Activated CD4-positive, alpha-beta T cell treated with anti-CD3 and anti-CD28 coated beads, Interleukin-2, amount 10 ng/mL, durations not matched to agents 7 days and 5 days (primary cell): ENCODE measurements at regions not wholly inside any gene's neighbourhood (a gene's known extent, or its start where the extent isn't known, plus 50 kb on each side); places are given as distances from the start of the nearest gene placed in this dataset.

ENCODE experiments used
- CTCF ChIA-PET: fragments of 350-600 bp; sonication (Branson Sonifier 250); formaldehyde crosslinking; loops from one replicate; lab custom pipeline; 2021; ENCODE audit warnings: antibody characterized with exemption; lab: Charles Lee
- POLR2A ChIA-PET: fragments of 350-600 bp; sonication (Branson Sonifier 250); formaldehyde crosslinking; loops from one replicate; lab custom pipeline; 2021; ENCODE audit warnings: antibody characterized with exemption; lab: Charles Lee
- DNase-seq: peaks from one replicate; pipeline ENCODE4 v3.0.0-alpha.2; 2020
- H3K27ac Mint-ChIP-seq: one replicate; pipeline ENCODE4 v1.8.0; 2021; ENCODE audit warnings: mild to moderate bottlenecking, moderate library complexity, mixed read lengths
- H3K27me3 Mint-ChIP-seq: one replicate; pipeline ENCODE4 v1.8.0; 2021; ENCODE audit warnings: mixed read lengths
- H3K36me3 Mint-ChIP-seq: one replicate; pipeline ENCODE4 v1.8.0; 2021; ENCODE audit warnings: low read depth, mixed read lengths
- H3K4me1 Mint-ChIP-seq: one replicate; pipeline ENCODE4 v1.8.0; 2021; ENCODE audit warnings: mixed read lengths
- H3K4me3 Mint-ChIP-seq: one replicate; pipeline ENCODE4 v1.8.0; 2021; ENCODE audit warnings: mild to moderate bottlenecking, moderate library complexity, mixed read lengths
- H3K9me3 Mint-ChIP-seq: one replicate; pipeline ENCODE4 v1.8.0; 2021; ENCODE audit warnings: mixed read lengths

DNA sequence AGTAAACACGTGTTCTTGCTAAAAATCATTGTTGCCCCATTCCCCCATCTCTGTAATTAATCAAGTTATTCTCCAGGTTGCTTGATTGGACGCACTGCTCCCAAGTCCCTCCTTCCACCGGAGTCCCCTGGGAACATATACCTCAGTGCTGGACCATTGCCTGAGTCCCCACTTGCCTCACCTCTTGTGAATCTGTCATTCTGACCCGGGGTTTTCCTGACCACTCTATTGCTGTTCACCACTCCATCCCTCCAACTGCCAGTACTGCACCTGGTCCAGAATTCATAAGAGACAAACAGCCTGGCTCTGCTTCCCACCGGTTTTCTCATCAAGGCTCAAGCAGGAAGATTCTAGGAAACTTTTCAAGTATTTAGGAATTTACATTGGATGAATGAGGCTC lies 555.9 kb downstream of the VRK1 start:
- no peak for DNase-seq
- CTCF ChIA-PET: no interaction called here
- Mint-ChIP-seq H3K36me3 (no peaks in the 10 kb centered on the region), H3K27ac (no peak overlapping the region), H3K27me3 (peaks cover 7% of the 10 kb centered on the region), H3K4me3 (no peak overlapping the region), H3K9me3 (peaks cover 11% of the 10 kb centered on the region), H3K4me1 (peaks cover 4% of the 10 kb centered on the region)
- POLR2A ChIA-PET: no interaction called here

DNA sequence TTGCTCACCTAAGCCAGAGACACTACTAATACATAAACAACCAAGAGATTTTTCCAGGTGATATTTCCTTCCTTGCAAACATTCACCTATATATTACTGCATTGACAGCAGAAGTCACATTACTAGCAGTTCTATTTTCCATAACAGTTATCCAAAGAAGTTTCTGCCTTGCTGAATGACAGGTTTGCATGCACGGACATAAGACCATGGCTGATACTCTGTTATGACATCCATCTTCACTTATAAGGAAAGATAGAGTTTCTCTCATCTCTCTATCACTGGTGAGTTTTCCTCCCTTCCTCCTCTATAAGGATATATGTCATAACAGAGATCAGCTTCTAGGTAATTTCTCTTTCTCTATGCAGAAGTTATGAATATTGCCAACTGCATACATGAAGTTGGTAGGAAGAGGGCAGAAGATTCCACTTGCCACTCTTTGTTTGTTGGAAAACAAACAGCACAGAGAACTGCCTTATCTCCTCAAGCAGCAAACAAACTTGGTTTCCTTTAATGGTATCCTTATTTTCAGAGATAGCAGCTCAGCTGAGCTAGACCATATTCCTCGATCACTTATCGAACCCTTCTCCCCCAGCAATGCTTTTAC lies 557.0 kb downstream of the VRK1 start:
- no peak overlapping the region for H3K27ac Mint-ChIP-seq
- H3K36me3 Mint-ChIP-seq: no peaks in the 10 kb centered on the region
- H3K4me1 Mint-ChIP-seq: peaks cover 4% of the 10 kb centered on the region
- H3K4me3 Mint-ChIP-seq: no peak overlapping the region
- H3K9me3 Mint-ChIP-seq: peaks cover 8% of the 10 kb centered on the region
- POLR2A ChIA-PET: no interaction called here
- peaks cover 5% of the 10 kb centered on the region for H3K27me3 Mint-ChIP-seq
- CTCF ChIA-PET: no interaction called here
- no peak for DNase-seq

DNA sequence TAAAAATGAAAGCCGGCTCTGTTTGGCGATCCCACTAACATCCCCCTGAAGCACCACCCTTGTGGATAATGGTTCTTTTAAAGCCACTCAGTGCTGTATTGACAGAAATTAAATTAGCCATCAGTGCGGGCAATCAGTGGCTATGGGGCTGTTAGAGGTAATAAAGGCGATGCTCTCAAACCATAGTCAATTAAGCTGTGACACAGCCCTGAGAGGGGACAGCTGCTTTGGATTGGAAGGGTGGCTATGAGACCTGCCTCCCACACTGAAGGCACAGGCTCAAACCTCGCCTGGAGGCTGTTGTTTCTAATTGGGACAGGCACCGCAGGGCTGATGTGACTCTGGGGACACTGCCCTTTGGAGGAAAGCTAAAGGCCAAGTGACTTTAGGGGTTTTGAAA lies 562.2 kb downstream of the VRK1 start:
- ChIA-PET POLR2A (no interaction called here), CTCF (interaction anchor here (1.1 kb wide), 1 partner anchor 31 kb away, joined by 3 read pairs; no protein-coding TSS in a partner anchor)
- Mint-ChIP-seq H3K36me3 (no peaks in the 10 kb centered on the region), H3K9me3 (peaks cover 8% of the 10 kb centered on the region), H3K27me3 (peaks cover 5% of the 10 kb centered on the region), H3K4me3 (no peak overlapping the region), H3K4me1 (no peaks in the 10 kb centered on the region), H3K27ac (no peak overlapping the region)
- DNase-seq: no peak

DNA sequence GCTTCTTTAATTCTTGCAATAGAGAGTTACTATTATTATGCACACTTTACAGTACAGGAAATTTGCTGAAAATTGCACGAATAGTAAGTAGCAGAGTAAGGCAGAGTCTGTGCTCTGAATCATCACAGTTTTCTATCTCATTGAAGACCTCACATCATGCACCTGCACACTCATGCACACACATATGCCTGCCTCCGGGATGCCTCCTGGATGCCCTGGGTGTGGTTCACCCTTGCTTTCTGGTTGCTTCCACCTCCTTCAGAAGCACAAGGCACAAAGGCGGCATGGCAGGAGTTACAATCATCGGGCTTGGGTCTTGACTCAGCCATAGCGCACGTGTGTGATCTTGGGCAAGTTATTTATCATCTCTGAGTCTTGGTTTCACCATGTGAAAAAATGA lies 564.0 kb downstream of the VRK1 start:
- POLR2A ChIA-PET: no interaction called here
- no peaks in the 10 kb centered on the region for H3K36me3 Mint-ChIP-seq
- no peak overlapping the region for H3K4me3 Mint-ChIP-seq
- peaks cover 2% of the 10 kb centered on the region for H3K9me3 Mint-ChIP-seq
- no peak for DNase-seq
- CTCF ChIA-PET: no interaction called here
- H3K27ac Mint-ChIP-seq: no peak overlapping the region
- peaks cover 5% of the 10 kb centered on the region for H3K27me3 Mint-ChIP-seq
- H3K4me1 Mint-ChIP-seq: no peaks in the 10 kb centered on the region

DNA sequence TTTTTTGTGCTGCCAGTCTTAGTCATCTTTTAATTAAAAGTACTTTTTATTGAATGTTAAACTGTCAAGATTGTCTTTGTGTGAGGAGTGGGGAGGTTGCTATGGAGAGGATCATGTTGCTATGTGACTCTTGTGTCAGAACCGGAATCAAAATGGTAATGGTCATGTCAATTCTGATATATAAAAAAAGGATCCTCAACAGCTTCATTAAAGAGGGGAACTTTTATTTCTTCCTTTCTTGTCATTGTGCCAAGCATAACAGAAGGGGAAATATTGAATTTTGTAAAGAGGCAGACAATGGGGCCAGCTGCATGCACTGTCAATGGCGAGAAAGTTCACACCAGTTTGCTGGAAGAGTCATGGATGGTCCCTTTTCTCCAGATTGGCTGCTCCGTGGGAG lies 564.8 kb downstream of the VRK1 start:
- H3K36me3 Mint-ChIP-seq: no peaks in the 10 kb centered on the region
- H3K27ac Mint-ChIP-seq: no peak overlapping the region
- H3K4me3 Mint-ChIP-seq: no peak overlapping the region
- no peak for DNase-seq
- POLR2A ChIA-PET: no interaction called here
- CTCF ChIA-PET: interaction anchor here (1.0 to 1.2 kb wide), 2 partner anchors 16 to 55 kb away, joined by 3 read pairs; no protein-coding TSS in a partner anchor
- peaks cover 5% of the 10 kb centered on the region for H3K27me3 Mint-ChIP-seq
- H3K4me1 Mint-ChIP-seq: no peaks in the 10 kb centered on the region
- H3K9me3 Mint-ChIP-seq: no peaks in the 10 kb centered on the region

DNA sequence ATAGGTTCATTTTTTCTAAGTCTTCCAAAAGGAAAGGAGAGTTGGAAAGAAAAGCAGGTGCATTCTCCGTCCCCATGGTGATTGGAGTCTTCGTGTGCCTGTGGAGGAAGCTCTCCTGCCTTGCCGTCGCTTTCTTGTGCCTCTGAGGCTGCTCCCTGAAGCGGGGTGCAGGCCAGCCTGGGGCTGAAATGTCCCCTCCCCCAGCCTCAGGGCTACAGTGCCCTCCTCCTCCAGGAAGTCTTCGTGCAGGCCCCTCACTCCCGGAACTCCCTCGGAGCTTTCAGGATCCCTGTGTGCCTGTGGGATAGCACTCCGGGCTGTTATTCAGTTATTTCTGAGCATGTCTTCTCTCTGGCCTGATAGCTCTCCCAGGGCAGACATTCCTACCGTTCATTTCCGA lies 569.2 kb downstream of the VRK1 start:
- CTCF ChIA-PET: no interaction called here
- H3K4me3 Mint-ChIP-seq: no peak overlapping the region
- no peak overlapping the region for H3K27ac Mint-ChIP-seq

DNA sequence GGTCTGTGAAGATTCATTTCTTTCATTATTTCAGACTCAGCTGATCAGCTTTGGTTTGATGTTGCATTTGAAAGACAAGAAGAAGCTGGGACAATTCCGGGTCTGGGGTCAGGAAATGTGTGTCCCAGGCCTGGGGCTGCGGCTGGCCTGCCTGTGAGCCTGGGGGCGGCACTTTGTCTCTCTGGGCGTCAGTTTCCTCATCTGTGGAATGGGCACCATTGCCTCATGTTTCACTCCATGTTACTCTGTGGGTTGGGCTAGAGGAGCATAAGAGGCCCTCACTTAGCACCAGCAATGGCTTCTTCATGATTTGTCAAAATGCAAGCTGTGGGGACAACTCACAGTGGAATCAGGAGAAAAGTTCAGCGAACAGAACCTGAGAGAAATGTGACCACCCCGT lies 570.1 kb downstream of the VRK1 start:
- H3K27me3 Mint-ChIP-seq: no peaks in the 10 kb centered on the region
- no peak overlapping the region for H3K4me3 Mint-ChIP-seq
- CTCF ChIA-PET: no interaction called here
- H3K9me3 Mint-ChIP-seq: peaks cover 9% of the 10 kb centered on the region
- DNase-seq: no peak
- H3K36me3 Mint-ChIP-seq: no peaks in the 10 kb centered on the region
- POLR2A ChIA-PET: no interaction called here
- no peak overlapping the region for H3K27ac Mint-ChIP-seq
- H3K4me1 Mint-ChIP-seq: no peaks in the 10 kb centered on the region

More for the DNA sequence above, 569.2 kb downstream of the VRK1 start:
- no peaks in the 10 kb centered on the region for H3K4me1 Mint-ChIP-seq
- POLR2A ChIA-PET: no interaction called here
- no peak for DNase-seq
- H3K9me3 Mint-ChIP-seq: peaks cover 9% of the 10 kb centered on the region
- no peaks in the 10 kb centered on the region for H3K27me3 Mint-ChIP-seq
- H3K36me3 Mint-ChIP-seq: no peaks in the 10 kb centered on the region

DNA sequence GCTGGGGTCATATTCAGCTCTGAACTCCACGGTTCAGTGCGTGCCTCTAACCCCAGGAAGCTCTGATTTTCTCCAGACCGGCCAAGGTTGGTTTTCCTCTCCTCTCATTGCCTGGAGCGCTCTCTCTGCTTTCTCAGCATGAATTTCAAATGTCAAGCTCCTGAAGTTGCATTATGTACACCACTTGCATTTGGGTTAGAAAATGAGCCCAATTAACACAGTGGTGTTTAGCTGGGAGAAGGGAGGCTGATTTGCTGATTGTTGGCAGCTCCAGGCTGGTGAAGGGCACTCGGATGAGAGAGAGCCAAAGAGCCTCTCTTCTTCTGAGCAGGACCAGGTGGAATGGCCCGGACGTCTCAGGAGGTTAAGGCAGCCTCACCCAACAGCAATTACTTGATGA lies 570.9 kb downstream of the VRK1 start:
- DNase-seq: no peak
- Mint-ChIP-seq H3K27me3 (no peaks in the 10 kb centered on the region), H3K27ac (no peak overlapping the region), H3K36me3 (no peaks in the 10 kb centered on the region), H3K4me3 (no peak overlapping the region), H3K9me3 (peaks cover 9% of the 10 kb centered on the region), H3K4me1 (no peaks in the 10 kb centered on the region)
- ChIA-PET POLR2A (no interaction called here), CTCF (no interaction called here)

DNA sequence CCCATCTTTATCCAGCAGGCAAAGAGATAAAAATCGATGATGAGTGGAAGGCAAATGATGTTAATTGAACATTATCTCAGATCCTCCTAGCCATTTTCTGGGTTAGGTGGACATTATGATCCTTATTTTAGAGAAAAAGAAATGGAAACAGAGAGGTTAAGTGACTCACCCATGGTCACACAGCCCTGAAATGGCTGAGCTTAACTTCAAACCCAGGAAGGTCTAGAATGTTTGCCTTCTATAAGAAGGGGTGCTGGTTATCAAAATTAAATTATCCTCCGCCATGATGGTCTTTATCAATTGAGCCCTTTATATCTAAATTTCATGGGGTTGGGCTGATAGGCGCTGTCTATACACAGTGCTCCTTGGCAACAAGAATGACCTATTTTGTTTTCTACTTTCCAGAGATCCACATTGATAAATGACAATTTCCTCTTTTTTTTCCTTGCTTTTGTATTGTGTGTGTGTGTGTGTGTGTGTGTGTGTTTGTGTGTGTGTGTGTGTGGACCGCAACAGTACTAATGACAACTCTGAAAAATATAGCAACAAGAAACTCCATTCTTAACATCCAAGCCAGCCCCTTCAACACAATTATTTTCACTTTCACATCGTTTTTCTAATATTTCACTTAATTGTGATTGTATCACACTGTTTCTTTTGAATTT lies 571.9 kb downstream of the VRK1 start:
- Mint-ChIP-seq H3K27me3 (no peaks in the 10 kb centered on the region), H3K36me3 (peaks cover 2% of the 10 kb centered on the region), H3K4me1 (peaks cover 5% of the 10 kb centered on the region), H3K9me3 (peaks cover 9% of the 10 kb centered on the region), H3K27ac (no peak overlapping the region), H3K4me3 (no peak overlapping the region)
- DNase-seq: no peak
- ChIA-PET POLR2A (no interaction called here), CTCF (no interaction called here)

DNA sequence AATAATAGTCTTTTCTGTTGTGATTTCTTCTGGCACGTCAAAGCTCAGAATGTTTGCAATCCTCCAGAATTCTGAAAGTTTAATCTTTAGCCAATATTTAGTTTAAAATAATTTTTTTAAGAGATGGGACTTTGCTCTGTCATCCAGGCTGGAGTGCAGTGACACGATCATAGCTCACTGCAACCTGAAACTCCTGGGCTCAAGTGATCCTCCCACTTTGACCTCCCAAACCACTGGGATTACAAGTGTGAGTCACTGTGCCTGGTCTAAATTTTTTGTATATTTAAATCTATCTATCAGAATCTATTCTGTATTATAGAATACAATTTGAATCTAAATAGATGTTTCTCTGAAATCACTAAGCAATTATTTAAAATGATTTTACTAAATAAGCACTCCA lies 572.7 kb downstream of the VRK1 start:
- H3K4me3 Mint-ChIP-seq: no peak overlapping the region
- H3K9me3 Mint-ChIP-seq: peaks cover 9% of the 10 kb centered on the region
- H3K27ac Mint-ChIP-seq: no peak overlapping the region
- ChIA-PET CTCF (no interaction called here), POLR2A (no interaction called here)
- DNase-seq: no peak
- peaks cover 12% of the 10 kb centered on the region for H3K4me1 Mint-ChIP-seq
- H3K36me3 Mint-ChIP-seq: peaks cover 4% of the 10 kb centered on the region
- H3K27me3 Mint-ChIP-seq: no peaks in the 10 kb centered on the region

DNA sequence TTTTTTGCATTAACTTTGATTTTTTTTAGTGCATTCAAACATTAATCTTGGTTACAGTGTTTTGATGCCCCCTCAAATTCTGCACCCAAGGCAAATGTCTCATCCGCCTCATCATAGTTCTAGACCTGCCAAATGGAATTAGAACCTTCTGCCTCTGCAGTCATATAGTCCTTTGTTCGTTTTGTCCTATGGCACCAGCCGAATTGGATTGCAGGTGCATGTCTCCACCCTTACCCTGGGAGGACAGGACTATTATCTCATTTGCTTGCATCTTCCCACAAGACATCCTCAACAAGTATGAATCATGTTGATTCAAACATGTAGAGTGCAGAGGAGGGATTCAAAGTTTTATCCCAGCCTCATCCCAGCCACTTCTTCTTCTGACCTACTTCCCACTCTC lies 579.1 kb downstream of the VRK1 start:
- H3K27ac Mint-ChIP-seq: no peak overlapping the region
- no peak for DNase-seq
- CTCF ChIA-PET: no interaction called here
- H3K4me3 Mint-ChIP-seq: no peak overlapping the region
- POLR2A ChIA-PET: no interaction called here
- H3K36me3 Mint-ChIP-seq: peaks cover 19% of the 10 kb centered on the region
- no peaks in the 10 kb centered on the region for H3K27me3 Mint-ChIP-seq
- peaks cover 8% of the 10 kb centered on the region for H3K9me3 Mint-ChIP-seq
- H3K4me1 Mint-ChIP-seq: peaks cover 64% of the 10 kb centered on the region

DNA sequence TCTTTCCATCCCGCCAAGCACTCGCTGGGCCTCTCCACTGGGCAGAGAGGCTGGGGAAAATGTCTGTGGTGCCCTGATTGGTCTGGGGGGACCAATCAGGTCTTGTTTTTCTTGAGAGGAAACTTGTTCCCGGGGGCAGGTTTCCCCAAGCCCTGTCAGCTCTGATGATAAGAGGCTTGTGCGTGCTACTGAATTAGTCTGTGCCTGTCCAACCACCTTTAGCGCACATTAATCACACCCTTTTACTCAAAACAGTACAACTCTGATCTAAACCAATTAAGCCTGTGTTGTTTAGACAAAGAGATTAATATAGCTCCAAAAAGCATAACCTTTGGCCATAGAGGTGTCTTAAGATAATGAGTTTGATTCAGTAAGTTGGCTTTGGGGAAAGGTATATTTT lies 580.4 kb downstream of the VRK1 start:
- Mint-ChIP-seq H3K4me3 (no peak overlapping the region), H3K36me3 (peaks cover 29% of the 10 kb centered on the region), H3K27me3 (no peaks in the 10 kb centered on the region), H3K9me3 (peaks cover 12% of the 10 kb centered on the region), H3K27ac (peak overlapping the region; percentile 95), H3K4me1 (peaks cover 71% of the 10 kb centered on the region)
- ChIA-PET CTCF (interaction anchor here (0.8 to 1.0 kb wide), 3 partner anchors 10 to 651 kb away, joined by 3 read pairs; no protein-coding TSS in a partner anchor), POLR2A (no interaction called here)
- no peak for DNase-seq

DNA sequence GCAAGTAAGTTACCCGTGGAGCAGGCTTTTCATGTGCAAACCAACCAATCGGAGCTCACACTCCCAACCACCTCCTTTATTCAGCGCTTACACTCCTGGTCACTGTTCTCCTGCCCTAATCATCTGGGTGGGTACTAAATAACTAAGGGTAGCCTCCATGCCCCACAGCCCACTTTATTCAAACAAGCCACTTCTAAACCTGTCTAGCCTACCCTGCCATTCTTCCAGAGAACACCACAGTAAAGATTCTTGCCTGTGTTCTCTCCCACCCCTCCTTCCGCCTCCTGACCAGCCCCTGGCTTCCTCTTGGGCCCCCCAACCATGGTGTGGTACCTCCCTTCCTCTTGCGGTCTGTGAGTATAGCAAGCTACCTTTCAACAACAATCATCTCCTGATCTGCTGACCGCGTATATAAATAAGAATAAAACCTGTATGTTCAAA lies 581.9 kb downstream of the VRK1 start:
- ChIA-PET POLR2A (no interaction called here), CTCF (no interaction called here)
- DNase-seq: peak; percentile 59
- peak overlapping the region; percentile 95 for H3K27ac Mint-ChIP-seq
- no peaks in the 10 kb centered on the region for H3K27me3 Mint-ChIP-seq
- H3K4me1 Mint-ChIP-seq: peaks cover 65% of the 10 kb centered on the region
- H3K9me3 Mint-ChIP-seq: peaks cover 12% of the 10 kb centered on the region
- H3K4me3 Mint-ChIP-seq: peak overlapping the region; percentile 45
- peaks cover 27% of the 10 kb centered on the region for H3K36me3 Mint-ChIP-seq
